Tongue (tissue), 1 donor: ENCODE measurements at regions not wholly inside any gene's neighbourhood (a gene's known extent, or its start where the extent isn't known, plus 50 kb on each side); places are given as distances from the start of the nearest gene placed in this dataset.
"Not testable (repeated sequence)": the region's sequence is repeated elsewhere in the genome, so short reads cannot be mapped to it uniquely, and the experiment has no call there.

Experiments
- DNase-seq: peaks from one replicate; pipeline ENCODE4 v3.0.0-alpha.2; 2015

DNA sequence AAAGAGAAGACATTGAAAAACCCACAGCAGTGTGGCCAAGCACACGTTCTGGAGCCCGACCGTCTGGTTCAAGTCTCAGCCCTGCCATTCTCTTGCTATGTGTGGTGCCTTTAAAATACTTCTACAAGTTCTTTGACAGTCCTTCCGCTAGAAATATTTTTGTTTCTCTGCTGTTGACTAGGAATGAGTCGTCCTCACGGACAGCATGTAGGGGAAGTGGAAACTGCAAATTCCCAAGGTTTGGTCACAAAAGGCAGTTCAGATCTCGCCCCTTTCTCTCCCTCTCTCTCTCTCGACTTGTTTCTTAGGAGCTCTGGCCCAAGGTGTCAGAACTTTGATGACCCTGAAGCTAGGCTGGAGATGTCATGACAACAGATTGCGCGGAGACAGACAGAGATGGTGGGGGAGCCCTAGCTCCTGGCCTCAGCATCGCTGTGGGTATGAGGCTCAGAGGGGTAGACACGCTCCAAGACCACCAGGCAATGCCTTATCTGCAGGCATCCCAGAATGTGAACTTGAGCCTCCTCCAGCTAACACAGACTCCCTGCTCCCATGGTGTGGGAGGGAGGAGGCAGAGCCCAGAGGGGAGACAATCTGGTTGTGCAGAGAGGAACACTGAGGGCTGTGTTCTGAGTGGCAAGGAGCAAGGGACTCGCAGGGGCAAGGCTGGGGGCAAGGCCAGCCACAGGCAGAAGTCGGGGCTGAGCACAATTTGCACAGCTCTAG lies 368.9 kb upstream of the SULF2 start:
- no peak for DNase-seq

DNA sequence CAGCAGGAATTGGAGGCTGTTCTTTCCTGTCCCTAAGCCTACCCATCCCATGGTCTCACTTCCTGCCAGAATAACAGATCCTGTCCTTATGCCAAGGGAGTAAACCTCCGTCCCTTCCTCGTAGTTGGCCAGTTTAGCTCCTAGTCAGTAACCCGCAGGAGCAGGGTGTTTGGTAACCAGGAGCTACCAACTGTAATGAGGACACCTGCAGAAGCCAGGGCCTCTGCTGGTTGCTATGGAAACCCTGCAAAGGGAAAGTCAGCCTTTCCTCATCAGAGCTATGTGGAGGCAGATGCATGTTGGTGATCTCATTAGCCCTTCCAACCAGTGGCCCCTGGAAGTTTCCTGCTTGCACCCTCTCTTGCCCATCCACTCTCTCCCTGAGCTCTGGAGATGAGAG lies 368.2 kb upstream of the SULF2 start:
- peak; percentile 63 for DNase-seq

DNA sequence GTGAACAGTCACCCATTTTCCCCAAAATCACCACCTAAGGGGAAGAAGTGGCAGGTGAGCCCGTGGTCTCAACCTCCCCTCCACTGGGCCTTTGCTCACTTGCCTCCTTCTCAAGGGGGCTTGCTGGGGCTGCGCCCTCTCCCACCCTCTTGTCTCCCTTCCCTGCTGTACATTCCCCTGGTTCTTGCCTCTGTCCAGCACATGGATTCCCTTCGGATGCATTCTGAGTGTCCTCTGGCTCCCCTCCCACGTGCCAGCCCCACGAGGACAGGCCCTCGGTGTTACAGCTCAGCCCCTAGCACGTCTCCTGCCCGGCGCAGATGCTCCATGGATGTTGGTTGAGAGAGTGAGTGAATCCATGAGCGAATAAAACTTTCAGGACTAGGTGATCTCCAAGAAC lies 367.8 kb upstream of the SULF2 start:
- DNase-seq: no peak

DNA sequence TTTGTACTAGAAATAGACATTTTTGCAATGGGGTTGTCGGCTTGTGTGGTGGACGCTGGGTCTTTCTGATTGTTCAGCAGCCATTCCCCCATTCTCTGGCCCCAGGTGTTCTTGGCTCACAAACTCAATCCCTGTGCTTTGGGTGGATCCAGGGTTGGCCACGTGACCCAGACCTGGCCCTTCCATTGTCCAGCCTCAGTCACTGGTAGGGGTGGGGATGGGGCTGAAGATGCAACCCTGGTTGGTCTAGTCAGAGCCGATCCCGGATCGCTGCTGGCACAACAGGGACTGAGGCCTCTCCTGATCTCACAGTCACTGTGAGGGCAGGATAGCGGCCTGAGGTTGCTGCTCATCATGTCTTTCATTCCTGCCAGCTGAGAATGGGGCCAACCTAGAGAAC lies 365.3 kb upstream of the SULF2 start:
- DNase-seq: no peak

DNA sequence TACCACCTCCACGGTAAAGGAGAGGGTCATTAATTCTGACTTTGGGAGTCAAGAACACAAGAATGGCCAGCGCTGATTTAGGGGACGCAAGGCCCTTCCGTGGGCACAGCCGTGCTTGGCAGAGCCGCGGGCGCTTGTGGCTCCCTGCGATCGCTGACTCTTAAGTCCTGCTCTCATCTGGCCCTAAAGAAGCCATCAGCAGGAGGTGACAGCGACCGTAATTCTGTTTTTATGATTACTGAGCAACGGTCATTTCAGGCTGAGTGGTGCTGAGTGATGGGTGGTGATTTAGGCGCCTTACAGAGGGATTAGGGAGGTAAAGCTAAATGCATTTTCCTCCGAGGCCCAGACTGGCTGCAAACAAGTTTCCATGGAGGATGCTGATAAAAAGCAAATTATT lies 364.6 kb upstream of the SULF2 start:
- no peak for DNase-seq

DNA sequence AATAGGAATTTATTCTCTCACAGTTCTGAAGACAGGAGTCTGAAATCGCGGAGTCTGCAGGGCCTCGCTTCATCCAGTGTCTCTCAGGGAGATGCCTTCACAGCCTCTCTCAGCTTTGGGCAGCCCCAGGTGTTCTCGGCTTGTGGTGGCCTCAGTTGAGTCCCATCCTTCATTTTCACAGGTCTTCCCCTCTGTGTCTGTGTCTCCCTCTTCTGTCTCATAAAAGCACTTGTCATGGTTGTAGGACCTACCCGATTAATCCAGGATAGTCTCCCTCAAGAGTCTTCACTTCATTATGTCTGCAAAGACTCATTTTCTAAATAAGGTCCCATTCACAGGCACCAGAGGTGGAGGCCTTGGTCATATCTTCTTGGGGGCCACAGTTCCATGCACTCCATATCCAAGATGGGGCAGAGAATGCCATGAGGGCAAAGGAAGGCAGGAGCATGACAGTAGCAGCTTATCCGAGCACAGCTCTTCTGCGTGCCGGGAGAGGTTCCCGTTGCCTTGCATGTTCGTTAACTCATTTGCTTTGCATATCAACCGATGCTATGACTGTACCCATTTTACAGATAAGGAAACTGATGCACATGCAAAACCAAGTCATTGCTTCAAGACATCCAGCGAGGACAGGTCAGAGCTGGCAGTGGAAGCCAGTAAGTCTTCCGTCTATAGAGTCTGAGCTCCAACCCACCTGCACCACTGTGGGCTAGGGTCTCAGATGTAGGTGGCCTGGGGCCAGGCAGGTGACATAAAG lies 363.8 kb upstream of the SULF2 start:
- DNase-seq: no peak

DNA sequence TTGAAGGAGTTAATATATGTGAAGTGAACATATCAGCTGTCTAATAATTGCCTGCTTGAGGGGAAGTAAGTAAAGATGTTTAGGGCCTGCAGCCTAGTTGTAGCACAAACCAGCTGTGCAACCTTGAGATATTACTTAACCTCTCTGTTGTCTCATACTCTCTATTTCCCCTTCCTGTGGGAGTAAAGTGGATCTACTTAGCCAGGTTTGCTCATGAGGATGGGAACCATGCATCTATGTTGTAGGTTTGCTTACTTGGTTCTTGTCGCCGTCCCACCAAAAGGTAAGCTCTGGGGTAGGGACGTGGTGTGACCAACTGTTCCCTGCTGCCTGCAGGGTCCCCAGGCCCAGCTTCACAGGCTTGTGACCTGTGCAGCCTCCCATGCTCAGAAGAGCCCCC lies 362.7 kb upstream of the SULF2 start:
- DNase-seq: no peak

DNA sequence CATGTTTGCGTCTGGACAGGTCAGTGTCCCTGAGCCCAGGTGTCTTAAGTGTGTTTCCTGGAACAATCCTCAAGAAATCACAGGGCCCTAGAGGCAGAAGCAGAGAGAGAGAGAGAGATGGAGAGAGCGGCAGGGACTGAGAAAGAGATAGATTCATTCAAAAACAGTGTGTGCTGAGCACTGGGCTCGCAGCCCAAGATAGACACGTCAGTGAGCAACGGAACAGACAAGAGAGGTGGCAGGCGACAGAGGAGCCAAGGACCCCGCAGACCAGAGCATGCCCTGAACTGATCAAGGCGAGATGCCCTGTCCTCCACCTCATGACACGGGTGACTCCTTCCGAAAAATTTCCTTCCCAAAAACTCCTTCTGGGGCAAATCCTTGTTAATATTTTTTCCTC lies 362.0 kb upstream of the SULF2 start:
- DNase-seq: no peak

DNA sequence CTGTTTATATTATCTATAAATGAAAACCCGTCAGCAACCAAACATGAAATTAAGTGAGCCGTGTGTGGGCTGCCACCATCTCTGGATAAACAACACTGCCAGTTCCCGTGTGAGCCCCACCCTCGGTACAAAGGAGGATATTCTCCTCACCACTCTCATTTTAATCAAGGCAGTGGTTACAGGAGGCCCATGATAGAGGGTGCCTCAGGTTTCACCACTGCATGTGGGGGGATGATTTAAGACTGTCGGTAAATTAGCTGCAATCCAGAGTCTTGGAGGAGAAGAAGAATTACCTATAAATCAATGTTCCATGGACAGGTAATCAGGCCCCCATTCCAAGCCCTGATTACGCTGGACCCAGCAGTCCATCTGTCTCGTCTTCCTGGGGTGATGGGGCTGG lies 361.6 kb upstream of the SULF2 start:
- DNase-seq: no peak

DNA sequence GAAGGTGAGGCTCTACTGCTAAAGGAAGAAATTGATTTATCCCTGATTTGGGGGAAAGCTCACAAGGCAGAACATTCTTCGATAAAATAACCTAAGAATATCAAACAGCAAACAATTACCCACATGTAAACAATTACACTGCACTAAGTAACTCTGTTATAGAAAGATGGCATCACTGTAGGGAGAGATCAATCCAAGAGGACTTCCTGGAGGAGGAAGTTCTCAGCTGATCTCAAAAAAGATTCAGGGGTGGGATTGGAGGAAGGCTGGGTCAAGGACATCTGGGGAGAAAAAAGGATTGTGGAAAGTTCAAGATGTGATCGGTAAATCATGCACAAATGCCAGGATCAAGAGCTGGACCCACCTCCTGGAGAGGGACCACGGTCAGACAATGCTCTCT lies 361.0 kb upstream of the SULF2 start:
- DNase-seq: no peak

DNA sequence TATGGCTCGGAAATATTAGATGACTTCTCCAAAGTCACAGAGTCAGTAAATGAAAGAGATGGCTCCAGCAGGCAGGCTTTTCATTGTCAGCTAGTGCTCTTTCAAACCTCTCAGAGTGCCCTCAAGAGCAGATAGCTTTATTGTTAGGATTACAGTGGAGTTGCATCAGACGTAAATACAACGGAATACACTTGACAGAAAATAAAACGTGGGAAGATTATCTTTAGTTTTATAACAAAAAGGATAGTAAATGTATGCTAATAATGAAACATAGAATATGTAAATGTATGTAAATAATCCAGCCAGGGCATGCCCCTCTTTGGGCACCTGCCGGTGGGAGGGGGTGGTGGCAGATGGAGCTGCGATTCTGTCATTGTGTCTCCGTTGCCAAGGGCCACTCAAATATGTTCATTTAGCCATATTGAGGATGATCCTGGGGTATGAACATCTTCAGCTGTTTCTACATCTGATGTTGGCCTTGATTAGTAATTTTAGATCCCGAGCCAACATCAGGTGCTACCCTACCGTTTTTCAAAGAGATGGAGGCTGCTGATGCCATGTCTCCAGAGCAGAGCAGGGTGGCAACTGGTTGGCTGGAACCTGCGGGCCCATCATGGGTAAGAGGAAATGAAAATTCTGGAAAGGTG lies 358.3 kb upstream of the SULF2 start:
- no peak for DNase-seq

DNA sequence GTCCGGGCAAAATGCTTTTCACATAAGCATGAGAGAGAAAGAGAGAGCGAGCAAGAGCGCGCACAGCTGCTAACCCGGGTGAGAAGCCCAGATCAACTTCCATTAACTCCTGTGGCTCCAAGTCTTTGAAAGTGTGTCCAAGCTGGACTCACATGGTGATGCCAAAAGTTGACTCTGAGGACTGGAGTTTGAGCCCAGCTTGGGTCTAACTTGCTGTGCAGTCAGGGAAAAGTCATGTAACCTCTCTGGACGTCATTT lies 357.2 kb upstream of the SULF2 start:
- peak; percentile 61 for DNase-seq

DNA sequence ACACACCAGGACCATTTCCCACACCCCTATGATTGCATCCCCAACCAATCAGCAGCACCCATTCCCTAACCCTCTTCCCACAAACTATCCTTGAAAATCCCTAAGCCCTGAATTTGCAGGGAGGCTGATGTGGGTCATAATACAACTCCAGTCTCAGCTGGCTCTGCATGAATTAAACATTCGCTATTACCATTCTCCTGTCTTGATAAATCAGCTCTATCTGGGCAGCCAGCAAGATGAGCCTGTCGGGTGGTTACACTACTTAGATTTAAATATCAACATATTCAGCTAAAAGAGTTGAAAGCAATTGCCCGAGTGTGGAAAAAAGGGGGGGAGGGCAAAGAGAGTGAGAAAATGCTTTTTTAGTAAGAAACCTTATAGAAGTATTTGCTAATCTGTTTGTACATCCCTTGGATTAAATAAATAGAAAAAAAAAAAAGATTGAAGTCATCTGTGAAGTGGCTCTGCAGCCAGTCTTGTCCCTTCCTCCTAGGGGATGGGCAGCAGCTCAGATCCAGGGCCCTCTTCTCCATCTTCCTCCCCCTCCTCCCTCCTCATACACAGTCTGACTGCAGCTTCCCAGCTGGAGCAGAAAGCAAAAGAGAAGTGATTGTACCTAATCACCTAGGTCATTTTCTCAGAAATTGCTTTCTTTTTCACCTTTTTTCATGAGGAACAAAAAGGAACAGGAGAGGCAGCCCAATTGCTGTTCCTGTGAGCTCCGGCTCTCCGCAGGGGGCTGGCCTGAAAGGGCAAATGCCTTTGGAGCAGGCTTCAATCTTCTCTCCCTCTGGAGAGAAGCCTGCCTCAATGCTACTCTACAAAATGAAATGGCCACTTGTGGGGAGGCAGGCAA lies 356.6 kb upstream of the SULF2 start:
- no peak for DNase-seq

DNA sequence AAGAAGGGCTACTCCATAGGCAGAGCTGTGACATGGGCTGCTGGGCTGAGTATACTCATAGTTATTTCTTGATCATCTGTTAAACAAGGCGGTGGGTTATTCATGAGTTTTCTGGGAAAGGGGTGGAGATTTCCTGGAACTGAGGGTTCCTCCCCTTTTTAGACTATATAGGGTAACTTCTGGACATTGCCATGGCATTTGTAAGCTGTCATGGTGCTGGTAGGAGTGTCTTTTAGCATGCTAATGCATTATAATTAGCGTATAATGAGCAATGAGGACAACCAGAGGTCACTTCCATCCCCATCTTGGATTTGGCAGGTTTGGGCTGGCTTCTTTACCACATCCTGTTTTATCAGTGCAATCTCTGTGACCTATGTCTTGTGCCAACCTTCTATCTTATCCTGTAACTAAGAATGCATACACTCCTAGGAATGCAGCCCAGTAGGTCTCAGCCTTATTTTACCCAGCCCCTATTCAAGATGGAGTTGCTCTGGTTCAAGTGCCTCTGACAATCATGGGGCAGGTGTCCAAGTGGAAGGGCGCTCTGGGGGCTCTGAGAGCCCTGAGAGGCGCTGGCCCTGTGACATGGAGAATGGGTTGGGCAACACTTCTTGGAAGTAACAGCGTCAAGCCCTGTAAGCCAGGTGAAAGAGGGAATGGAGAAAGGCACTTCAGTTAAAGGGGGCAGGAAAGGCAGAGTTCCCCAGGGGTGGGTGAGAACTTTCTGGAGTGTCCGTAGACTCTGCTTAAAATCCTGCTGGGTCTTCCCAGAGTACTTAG lies 354.2 kb upstream of the SULF2 start:
- DNase-seq: no peak

DNA sequence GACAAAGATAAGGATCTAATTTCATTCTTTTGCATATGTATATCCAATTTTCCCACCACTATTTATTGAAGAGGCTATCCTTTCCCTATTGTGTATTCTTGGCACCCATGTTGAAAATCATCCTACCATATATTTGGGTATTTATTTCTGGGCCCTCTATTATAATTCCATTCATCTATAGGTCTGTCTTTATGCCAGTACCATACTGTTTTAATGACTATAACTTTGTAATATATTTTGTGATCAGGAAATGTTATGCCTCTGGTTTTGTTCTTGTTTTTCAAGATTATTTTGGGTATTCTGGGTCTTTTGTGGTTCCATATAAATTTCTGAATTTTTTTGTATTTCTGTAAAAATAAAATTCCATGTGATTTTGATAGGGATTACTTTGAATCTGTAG lies 347.6 kb upstream of the SULF2 start:
- no peak for DNase-seq

DNA sequence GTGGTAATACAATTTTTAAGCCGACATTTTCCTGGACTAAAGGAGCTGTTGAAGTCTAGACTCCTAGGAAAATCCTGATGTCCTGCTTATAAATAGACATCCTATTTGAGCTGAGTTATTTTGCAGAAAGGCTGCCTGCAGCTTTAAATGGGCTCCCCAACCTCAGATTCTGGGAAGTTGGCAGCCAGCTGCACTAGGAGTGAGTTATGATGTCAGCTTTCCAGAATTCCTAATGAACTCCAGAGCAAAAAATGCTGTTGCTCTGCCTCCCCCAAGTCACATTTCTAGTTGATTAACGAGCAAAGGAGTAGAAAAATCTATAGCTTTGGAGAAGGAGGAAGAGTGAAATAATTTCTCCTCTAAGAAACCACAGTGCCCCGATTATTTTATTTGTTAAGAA lies 346.3 kb upstream of the SULF2 start:
- DNase-seq: peak; percentile 89

DNA sequence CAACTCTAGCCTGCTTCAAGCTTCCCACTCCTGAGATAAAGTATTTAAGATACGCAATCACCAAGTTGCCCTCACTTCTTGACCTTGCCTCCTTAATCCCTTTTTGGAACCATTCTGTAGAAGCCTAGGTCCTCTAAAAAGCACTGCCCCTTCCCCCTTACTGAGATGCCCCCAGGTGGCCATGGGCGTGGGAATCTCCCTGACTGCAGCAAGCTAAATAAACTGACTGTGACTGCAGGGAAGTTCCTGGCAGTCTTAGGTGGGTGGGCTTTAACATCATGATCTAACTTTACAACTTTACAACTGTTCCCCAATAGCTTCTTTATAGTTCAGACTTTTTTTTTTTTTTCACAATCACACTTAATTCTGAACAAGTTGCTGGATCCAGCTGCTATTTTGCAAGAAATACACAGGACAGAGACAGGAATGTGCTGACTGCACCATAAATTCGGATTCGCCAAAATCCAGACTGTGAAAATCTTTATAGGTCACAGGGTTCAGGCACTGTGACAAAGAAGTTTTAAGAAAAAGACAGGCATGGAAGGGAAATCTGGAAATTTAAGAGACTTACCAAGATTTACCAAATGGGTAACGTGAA lies 344.2 kb upstream of the SULF2 start:
- peak; percentile 44 for DNase-seq

DNA sequence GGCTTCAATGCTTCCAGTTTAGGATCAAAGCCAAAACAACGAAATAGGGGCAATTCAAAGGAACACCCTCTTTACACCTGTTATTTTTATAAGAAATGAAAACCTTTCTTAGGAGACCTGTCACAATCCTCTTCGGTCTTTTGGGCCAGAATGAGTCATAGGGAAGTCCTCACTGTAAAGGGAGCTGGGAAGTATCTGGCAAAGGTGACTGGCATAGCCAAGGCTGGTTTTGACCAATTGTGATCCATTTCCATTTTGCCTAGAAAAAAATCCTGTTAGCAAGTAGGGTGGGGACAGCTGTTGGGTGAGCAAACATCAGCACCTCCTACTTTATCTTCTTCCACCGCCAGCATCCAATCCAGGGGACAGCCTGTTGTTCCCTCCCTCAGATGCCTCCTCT lies 343.2 kb upstream of the SULF2 start:
- no peak for DNase-seq

DNA sequence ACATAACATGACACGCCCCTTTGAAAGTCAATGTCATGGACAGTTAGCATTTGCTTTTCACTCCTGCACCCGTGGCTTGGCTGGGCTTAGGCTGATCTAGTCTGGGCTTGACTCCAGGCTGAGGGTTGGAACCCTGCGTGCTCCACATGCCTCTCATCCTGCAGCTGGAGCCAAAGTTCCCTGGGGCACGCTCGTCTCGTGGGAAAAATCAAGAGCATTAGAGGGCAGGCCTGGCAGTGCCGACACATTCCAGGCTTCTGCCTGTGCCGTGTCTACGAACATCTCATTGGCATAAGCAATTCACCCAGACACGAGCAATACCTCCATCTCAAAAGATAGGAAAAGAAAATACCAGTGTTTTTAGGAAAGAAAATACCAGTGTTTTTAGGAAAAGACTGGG lies 342.7 kb upstream of the SULF2 start:
- DNase-seq: not testable (repeated sequence)

DNA sequence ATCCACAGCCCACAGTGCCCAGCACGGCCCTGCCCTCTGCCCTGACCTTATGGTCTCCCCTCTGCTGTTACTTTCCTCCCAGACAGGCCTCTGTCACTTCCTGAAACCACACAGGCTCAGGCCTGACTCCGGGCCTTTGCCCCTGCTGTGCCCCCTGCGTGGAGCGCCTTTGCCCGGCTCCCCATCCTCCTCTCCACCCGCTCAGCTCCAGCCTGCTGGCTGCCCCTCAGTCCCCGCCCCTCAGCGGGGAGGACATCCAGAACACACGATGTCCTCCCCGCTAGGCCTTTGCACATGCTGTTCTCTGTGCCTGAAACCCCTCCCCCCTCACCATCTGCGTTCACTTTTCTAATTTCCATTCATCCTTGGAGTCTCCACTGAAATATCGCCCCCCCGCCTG lies 341.9 kb upstream of the SULF2 start:
- DNase-seq: not testable (repeated sequence)

DNA sequence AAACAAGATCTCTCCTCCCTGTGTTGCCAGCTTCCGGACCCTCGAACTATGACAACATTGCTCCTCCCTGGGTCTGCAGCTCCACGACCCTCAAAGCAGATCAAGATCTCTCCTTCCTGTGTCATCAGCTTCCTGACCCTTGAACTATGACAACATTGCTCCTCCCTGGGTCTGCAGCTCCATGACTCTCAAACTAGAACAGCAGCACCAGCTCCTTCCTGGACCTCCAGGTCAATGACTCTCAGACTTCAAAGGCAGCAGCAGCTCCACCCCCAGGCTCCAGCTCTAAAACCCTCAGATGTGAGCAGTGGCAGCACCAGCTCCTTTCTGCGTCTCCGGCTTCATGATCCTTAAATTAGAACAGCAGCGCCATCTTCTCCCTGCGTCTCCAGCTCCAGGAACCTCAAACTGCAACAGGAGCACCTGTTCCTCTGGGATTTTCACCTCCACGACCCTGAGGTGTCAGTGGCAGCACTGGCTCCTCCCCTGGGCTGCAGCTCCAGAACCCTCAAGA lies 341.0 kb upstream of the SULF2 start:
- peak; percentile 50 for DNase-seq

DNA sequence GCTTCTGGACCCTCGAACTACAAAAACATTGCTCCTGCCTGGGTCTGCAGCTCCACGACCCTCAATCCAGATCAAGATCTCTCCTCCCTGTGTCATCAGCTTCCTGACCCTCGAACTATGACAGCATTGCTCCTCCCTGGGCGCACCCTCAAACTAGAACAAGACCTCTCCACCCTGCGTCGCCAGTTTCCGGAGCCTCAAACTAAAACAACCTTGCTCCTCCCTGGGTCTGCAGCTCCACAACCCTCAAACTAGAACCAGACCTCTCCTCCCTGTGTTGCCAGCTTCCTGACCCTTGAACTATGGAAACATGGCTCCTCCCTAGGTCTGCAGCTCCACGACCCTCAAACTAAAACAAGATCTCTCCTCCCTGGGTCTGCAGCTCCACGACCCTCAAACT lies 339.7 kb upstream of the SULF2 start:
- no peak for DNase-seq
